Spinal cord (tissue), 9 donors: ENCODE measurements at regions not wholly inside any gene's neighbourhood (a gene's known extent, or its start where the extent isn't known, plus 50 kb on each side); places are given as distances from the start of the nearest gene placed in this dataset.

ENCODE experiments used
- DNase-seq, 6 donors: peaks; one replicate each; pipeline versions ENCODE4 v3.0.0 to v3.0.0-alpha.2; 2013 to 2015; ENCODE audit warnings: low spot score in 6 of 6, low read depth in 4 of 6
- H3K27ac ChIP-seq: one replicate; pipeline ENCODE4 v1.5.1; 2013; ENCODE audit warnings: low read depth, low read length, control low read depth
- H3K27me3 ChIP-seq: one replicate; pipeline ENCODE4 v1.6.1; 2013; ENCODE audit warnings: low read length; ENCODE audit not compliant: control insufficient read depth, insufficient read depth
- H3K36me3 ChIP-seq: one replicate; pipeline ENCODE4 v1.6.1; 2013; ENCODE audit warnings: low read length; ENCODE audit not compliant: control insufficient read depth, insufficient read depth
- H3K4me1 ChIP-seq: one replicate; pipeline ENCODE4 v1.6.1; 2013; ENCODE audit warnings: low read length; ENCODE audit not compliant: control insufficient read depth, insufficient read depth
- H3K4me3 ChIP-seq: one replicate; pipeline ENCODE4 v1.5.1; 2013; ENCODE audit warnings: low read depth, low read length, control low read depth
- H3K9me3 ChIP-seq: one replicate; pipeline ENCODE4 v1.6.1; 2013; ENCODE audit warnings: low read length; ENCODE audit not compliant: control insufficient read depth, insufficient read depth
- WGBS: methylation state at CpG from one replicate; pipeline ENCODE4 v1.1.5; 2013; ENCODE audit warnings: missing lambda C conversion rate; ENCODE audit not compliant: insufficient coverage; 5-methylcytosine and 5-hydroxymethylcytosine counted together
- donor health status: healthy.

DNA sequence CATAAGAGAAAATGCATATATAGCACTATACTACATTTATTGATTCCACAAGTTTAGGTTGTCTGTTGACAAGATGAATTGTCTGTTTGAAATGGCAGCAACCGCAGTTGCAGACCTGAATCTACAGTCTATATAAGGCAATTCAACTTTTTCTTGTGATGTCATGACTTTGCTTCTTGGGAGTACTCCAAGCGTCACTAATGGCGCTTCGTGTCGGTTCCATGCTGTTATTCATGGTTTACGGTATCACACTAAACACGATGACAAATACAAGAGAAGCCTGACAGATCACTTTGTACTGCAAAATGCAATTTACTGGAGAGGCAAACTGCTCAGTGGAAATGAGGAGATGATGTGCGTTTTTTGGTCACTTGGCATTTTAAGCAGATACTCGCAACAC is 280.3 kb upstream of the TCF21 start:
- Histone ChIP-seq H3K36me3 (no peaks in the 10 kb centered on the region), H3K9me3 (no peaks in the 10 kb centered on the region), H3K27me3 (no peaks in the 10 kb centered on the region), H3K4me3 (no peak overlapping the region), H3K27ac (no peak overlapping the region), H3K4me1 (no peaks in the 10 kb centered on the region)
- peak in 1 of 6 donors; percentile 37 for DNase-seq
- WGBS, result 100% methylated on average over 1 of the region's 9 CpGs

DNA sequence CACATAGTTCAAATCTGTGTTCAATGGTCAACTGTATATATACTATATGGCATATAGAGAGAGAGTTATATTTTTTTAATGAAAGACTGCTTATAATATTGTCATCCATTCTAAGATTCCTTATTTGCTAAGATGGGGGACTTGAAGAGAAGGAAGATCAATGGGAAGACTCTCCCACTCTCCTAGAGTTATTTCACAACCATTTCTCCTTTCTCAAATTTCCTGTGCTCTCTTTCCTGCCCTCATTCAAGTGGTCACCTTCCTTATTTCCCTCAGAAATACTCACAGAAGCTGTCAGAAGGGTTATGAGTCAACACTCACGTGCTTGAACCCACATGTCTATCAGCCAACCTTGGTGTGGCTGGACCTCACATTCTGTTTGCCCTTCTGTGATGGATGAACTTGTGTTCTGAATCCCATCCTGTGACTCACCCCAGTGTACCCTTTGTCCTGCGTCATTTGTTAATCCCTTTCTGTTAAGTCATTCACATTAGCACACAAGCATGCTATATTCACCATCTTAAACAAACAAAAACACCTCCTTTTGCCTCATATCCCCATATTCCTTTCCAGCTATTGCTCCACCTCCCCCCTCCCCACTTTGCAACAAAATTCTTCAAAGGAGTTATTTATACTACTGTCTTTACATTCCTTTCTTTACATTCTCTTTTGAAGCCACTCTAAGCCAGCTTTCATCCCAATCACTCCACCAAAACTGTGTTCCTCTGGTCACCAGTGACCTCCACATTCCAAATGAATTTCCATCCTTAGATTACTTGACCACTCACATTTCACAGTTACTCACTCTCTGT is 279.3 kb upstream of the TCF21 start:
- H3K27me3 ChIP-seq, result no peaks in the 10 kb centered on the region
- 78% methylated on average over 2 of the region's 2 CpGs for WGBS
- H3K27ac ChIP-seq, result no peak overlapping the region
- H3K36me3 ChIP-seq, result no peaks in the 10 kb centered on the region
- no peaks in the 10 kb centered on the region for H3K9me3 ChIP-seq
- H3K4me3 ChIP-seq, result no peak overlapping the region
- no peak for DNase-seq
- H3K4me1 ChIP-seq, result no peaks in the 10 kb centered on the region

DNA sequence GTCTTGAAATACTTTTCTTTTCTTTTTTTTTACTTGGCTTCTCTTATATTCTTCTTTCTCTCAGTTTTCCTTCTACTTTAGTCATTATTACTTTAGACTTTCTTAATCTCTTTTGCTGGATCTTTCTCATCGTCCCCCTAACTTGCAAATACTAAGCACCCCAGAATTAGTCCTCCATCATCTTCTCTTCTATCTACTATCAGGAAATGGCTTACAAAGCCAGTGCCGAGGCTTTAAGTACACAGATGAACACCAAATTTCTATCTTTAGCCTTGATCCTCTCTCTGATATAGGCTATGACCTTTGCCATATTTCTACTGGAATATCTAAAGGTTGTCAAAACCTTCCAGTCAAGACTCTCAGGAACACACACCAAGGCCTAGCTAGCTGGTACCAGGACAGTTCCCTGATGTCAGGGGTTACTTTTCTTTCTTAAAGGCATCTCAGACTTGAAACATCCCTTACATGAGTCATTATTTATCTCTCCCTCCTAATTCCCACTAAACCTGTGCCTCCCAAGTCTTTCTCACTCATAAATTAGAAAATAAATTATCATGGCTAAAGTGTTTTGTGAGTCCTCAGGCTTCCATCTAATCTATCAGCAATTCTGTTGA is 278.6 kb upstream of the TCF21 start:
- H3K27me3 ChIP-seq, result no peaks in the 10 kb centered on the region
- 85% methylated on average over 2 of the region's 2 CpGs for WGBS
- H3K4me1 ChIP-seq, result no peaks in the 10 kb centered on the region
- no peak overlapping the region for H3K4me3 ChIP-seq
- H3K9me3 ChIP-seq, result no peaks in the 10 kb centered on the region
- H3K27ac ChIP-seq, result no peak overlapping the region
- no peak for DNase-seq
- H3K36me3 ChIP-seq, result no peaks in the 10 kb centered on the region

DNA sequence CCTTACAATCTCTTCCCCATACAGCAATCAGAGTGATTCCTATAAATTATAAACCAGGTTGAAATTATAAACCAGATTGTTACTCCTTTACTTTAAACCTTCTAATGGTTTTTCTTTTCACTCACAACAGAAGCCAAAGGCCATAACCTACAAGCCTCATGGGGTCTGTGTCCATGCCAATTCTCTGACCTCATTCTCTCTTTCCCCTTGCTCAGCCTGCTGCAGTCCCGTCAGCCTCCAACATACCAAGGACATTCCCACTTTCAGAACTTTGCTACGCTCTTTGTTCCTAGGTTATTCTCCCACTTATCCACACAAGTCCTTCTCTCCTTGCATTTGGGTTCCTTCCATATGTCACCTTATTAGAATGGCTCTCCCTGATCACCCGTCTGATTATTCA is 277.9 kb upstream of the TCF21 start:
- no peaks in the 10 kb centered on the region for H3K9me3 ChIP-seq
- no peaks in the 10 kb centered on the region for H3K27me3 ChIP-seq
- DNase-seq, result no peak
- H3K4me1 ChIP-seq, result no peaks in the 10 kb centered on the region
- 81% methylated on average over 3 of the region's 3 CpGs for WGBS
- no peak overlapping the region for H3K4me3 ChIP-seq
- H3K27ac ChIP-seq, result no peak overlapping the region
- H3K36me3 ChIP-seq, result no peaks in the 10 kb centered on the region

DNA sequence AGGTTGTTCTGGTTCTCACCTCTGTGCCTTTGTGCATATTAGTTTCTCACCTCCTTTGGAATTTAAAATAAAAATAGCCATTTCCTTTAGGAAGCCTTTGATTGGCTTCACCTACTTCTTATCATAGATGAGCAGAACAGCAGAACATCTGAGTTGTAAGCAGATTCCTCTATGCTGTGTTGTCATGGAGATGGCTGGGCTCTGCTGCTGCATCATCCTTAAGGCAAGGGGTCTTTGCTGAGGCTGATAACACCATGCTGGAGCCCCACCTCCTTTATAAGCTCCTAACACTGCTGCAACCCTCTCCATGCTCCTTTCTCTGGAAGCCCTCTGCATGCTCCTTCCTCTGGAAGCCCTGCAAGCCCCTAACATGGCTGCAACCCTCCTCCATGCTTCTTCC is 276.5 kb upstream of the TCF21 start:
- Histone ChIP-seq H3K27ac (no peak overlapping the region), H3K36me3 (no peaks in the 10 kb centered on the region), H3K4me1 (no peaks in the 10 kb centered on the region), H3K9me3 (no peaks in the 10 kb centered on the region), H3K27me3 (no peaks in the 10 kb centered on the region), H3K4me3 (no peak overlapping the region)
- peak in 1 of 6 donors; percentile 6 for DNase-seq

DNA sequence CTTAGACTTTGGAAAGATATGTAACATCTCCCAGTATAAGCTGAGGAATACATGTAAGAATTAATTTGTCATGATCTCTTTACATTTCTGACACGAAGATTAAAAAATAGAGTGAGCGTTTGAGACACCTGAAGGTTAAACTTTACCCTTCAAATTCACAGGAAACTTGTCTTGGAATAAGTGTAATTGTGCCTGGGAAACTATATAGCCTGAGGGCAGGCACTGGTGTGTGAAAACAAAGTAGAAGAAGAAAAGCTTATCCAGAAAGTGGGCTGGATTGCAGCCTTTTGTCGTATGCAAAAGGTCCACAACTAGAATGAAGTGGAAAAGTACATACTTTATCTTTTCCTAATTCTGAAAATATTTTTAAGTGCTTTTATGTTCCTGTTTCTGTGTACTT is 275.7 kb upstream of the TCF21 start:
- no CpG with 5 or more reads among the region's 3 CpGs for WGBS
- H3K27me3 ChIP-seq, result no peaks in the 10 kb centered on the region
- no peaks in the 10 kb centered on the region for H3K4me1 ChIP-seq
- H3K27ac ChIP-seq, result no peak overlapping the region
- no peak overlapping the region for H3K4me3 ChIP-seq
- no peak for DNase-seq
- no peaks in the 10 kb centered on the region for H3K36me3 ChIP-seq
- no peaks in the 10 kb centered on the region for H3K9me3 ChIP-seq

DNA sequence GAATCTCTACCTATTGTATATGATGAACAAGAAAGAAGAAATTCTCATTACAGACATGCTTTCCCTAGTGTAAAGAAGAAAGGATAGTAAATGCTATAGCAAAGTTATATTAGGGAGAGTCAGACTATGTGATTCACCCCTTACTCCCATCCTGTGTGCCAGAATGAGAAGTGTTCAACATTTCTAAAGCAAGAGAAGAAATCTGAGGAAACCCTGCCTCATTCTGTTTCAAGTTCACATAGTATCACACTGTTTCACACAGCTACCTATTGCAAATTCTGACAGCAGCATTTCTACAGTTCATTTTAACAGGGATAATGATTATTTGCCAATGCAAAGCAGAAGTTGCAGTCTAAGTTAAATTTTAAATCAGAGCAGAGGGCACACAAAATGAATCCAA is 267.2 kb upstream of the TCF21 start:
- Histone ChIP-seq H3K27ac (no peak overlapping the region), H3K4me1 (no peaks in the 10 kb centered on the region), H3K9me3 (no peaks in the 10 kb centered on the region), H3K36me3 (no peaks in the 10 kb centered on the region), H3K27me3 (no peaks in the 10 kb centered on the region), H3K4me3 (no peak overlapping the region)
- DNase-seq, result no peak

DNA sequence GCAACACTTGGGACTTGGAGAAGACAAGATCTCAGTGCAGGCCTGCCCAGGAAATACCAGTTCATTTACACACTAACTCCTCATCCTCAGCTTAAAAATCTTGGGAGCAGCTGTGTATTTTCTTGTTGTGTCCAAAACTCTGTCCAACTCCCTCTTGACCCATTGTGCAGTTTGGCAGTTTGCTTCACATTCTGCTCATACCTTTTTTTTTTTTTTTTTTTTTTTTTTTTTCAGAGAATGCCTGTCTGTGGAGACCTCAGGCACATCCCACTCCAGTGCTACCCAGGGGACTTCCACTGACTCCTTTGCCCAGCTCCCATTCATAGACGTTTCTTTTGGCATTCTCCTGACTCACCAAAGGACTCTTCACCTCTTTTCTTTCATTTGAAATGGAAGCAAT is 265.8 kb upstream of the TCF21 start:
- no peak for DNase-seq
- H3K9me3 ChIP-seq, result no peaks in the 10 kb centered on the region
- no peak overlapping the region for H3K4me3 ChIP-seq
- no peaks in the 10 kb centered on the region for H3K36me3 ChIP-seq
- WGBS, result no CpG with 5 or more reads among the region's 1 CpG
- H3K27me3 ChIP-seq, result no peaks in the 10 kb centered on the region
- no peaks in the 10 kb centered on the region for H3K4me1 ChIP-seq
- H3K27ac ChIP-seq, result no peak overlapping the region

DNA sequence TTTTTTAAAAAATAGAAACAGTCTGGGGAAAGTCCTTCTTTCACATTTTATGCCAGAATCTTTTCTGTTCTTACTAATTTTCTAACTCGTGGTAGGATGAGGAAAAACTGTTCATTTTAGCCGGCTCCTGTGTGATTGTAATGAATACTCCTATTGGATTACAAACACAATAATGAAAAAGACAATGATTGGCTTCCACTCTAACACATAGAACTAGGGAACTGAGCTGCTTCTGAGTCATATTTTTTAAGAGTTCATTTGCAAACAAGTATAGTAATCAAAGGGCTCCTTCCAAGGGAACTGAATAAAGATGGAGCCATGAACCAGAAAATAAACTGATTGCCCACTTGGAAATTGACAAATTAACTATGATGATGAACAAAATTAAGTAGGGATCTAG is 265.3 kb upstream of the TCF21 start:
- Histone ChIP-seq H3K4me3 (no peak overlapping the region), H3K27me3 (no peaks in the 10 kb centered on the region), H3K4me1 (no peaks in the 10 kb centered on the region), H3K27ac (no peak overlapping the region), H3K36me3 (no peaks in the 10 kb centered on the region), H3K9me3 (no peaks in the 10 kb centered on the region)
- no peak for DNase-seq
- no CpG with 5 or more reads among the region's 2 CpGs for WGBS

DNA sequence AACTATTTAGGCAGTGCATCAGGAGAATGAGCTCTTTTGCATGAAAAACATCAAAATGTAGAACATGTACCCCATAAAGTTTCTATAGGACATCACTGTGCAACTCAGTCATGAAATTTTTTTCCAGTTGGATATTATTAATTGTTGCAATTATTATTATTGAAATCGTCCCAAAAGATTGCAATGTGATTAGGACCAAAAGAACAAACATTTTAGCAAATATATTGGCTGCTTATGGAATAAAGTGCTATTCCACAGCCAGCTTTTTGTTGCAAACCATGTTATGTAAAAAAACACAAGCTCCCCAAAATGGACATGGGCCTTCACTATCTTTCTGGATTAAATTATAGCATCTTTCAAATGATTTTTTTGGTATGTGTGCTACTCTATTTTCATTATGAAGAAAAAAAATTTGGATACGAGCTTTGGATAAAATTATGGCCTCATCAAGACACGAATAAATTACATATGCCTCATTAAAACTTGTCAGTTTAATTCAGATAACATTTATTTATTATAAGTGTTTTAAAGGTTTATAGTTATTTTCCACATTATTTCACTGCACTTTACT is 262.7 kb upstream of the TCF21 start:
- no peak for DNase-seq
- no peak overlapping the region for H3K4me3 ChIP-seq
- no peaks in the 10 kb centered on the region for H3K36me3 ChIP-seq
- no CpG with 5 or more reads among the region's 3 CpGs for WGBS
- H3K27ac ChIP-seq, result no peak overlapping the region
- H3K9me3 ChIP-seq, result no peaks in the 10 kb centered on the region
- H3K27me3 ChIP-seq, result no peaks in the 10 kb centered on the region
- no peaks in the 10 kb centered on the region for H3K4me1 ChIP-seq
